K562 (cell line): ENCODE measurements at regions not wholly inside any gene's neighbourhood (a gene's known extent, or its start where the extent isn't known, plus 50 kb on each side); places are given as distances from the start of the nearest gene placed in this dataset.

Source experiments
- CTCF ChIP-seq, 3 experiments: IDR thresholded peaks in 2 of 3; conservative IDR thresholded peaks in 1 of 3; 2 replicates each; pipeline ENCODE4 v1.5.1; 2011 to 2012; ENCODE audit warnings: low read length in 3 of 3, mild to moderate bottlenecking in 3 of 3, control low read depth in 2 of 3, improper control_type of control experiment in 1 of 3, inconsistent platforms in 1 of 3, low read depth in 1 of 3, mixed read lengths in 1 of 3, moderate library complexity in 1 of 3; ENCODE audit not compliant: insufficient read depth in 2 of 3
- EP300 ChIP-seq: IDR thresholded peaks from 2 replicates; pipeline ENCODE4 v1.6.1; 2012; ENCODE audit warnings: low read length, improper control_type of control experiment
- EZH2 ChIP-seq: IDR thresholded peaks from 2 replicates; pipeline ENCODE4 v1.6.1; 2012; ENCODE audit warnings: low read depth, mild to moderate bottlenecking, inconsistent platforms, low read length, borderline replicate concordance
- JUND ChIP-seq, 2 experiments: IDR thresholded peaks; 2 replicates in 1 of 2; 3 replicates in 1 of 2; pipeline ENCODE4 v1.6.1; 2011; ENCODE audit warnings: borderline replicate concordance in 2 of 2, low read depth in 2 of 2, low read length in 2 of 2, improper control_type of control experiment in 1 of 2, missing biosample characterization in 1 of 2, missing genetic modification characterization in 1 of 2, missing genetic modification reagents in 1 of 2
- NFYB ChIP-seq: IDR thresholded peaks from 2 replicates; pipeline ENCODE4 v1.6.1; 2011; ENCODE audit warnings: mild to moderate bottlenecking, moderate library complexity; ENCODE audit not compliant: insufficient read length; ENCODE audit errors: extremely low read depth
- ZNF785 ChIP-seq: fragments of 250-450 bp; sonication (Bioruptor Pico); IDR thresholded peaks from 2 replicates; pipeline ENCODE4 v1.4.0; 2020; ENCODE audit warnings: mild to moderate bottlenecking
- TF ChIP-seq, protein P1 (sequence below): fragments of 200-800 bp; sonication (Bioruptor generic); IDR thresholded peaks from 2 replicates; pipeline ENCODE4 v1.6.1; 2016; ENCODE audit warnings: missing genetic modification characterization, missing compliant biosample characterization

DNA sequence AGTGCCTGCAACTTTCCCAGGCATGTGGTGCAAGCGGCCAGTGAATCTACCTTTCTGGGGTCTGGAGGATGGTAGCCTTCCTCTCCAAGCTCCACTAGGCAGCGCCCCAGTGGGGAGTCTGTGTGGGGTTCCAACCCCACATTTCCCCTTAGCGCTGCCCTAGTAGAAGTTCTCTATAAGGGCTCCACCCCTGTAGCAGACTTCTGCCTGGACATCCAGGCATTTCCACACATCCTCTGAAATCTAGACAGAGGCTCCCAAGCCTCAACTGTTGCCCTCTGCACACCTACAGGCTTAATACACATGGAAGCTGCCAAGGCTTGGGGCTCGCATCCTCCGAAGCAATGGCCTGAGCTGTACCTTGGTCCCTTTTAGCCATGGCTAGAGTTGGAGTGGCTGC lies 321.6 kb downstream of the TFAP2A start:
- TF ChIP-seq ZNF785 (CRISPR knock-in tag) = no peak
- TF ChIP-seq NFYB = no peak
- TF ChIP-seq CTCF (IDR thresholded peaks at IDR 0.05 in 2 of 3, conservative IDR thresholded peaks at IDR 0.05 in 1 of 3; ENCODE audit: insufficient read depth in 2 of 3, low read depth in 1 of 3, low read length in 3 of 3) = no peak
- TF ChIP-seq EP300 = no peak
- TF ChIP-seq, protein P1, sequence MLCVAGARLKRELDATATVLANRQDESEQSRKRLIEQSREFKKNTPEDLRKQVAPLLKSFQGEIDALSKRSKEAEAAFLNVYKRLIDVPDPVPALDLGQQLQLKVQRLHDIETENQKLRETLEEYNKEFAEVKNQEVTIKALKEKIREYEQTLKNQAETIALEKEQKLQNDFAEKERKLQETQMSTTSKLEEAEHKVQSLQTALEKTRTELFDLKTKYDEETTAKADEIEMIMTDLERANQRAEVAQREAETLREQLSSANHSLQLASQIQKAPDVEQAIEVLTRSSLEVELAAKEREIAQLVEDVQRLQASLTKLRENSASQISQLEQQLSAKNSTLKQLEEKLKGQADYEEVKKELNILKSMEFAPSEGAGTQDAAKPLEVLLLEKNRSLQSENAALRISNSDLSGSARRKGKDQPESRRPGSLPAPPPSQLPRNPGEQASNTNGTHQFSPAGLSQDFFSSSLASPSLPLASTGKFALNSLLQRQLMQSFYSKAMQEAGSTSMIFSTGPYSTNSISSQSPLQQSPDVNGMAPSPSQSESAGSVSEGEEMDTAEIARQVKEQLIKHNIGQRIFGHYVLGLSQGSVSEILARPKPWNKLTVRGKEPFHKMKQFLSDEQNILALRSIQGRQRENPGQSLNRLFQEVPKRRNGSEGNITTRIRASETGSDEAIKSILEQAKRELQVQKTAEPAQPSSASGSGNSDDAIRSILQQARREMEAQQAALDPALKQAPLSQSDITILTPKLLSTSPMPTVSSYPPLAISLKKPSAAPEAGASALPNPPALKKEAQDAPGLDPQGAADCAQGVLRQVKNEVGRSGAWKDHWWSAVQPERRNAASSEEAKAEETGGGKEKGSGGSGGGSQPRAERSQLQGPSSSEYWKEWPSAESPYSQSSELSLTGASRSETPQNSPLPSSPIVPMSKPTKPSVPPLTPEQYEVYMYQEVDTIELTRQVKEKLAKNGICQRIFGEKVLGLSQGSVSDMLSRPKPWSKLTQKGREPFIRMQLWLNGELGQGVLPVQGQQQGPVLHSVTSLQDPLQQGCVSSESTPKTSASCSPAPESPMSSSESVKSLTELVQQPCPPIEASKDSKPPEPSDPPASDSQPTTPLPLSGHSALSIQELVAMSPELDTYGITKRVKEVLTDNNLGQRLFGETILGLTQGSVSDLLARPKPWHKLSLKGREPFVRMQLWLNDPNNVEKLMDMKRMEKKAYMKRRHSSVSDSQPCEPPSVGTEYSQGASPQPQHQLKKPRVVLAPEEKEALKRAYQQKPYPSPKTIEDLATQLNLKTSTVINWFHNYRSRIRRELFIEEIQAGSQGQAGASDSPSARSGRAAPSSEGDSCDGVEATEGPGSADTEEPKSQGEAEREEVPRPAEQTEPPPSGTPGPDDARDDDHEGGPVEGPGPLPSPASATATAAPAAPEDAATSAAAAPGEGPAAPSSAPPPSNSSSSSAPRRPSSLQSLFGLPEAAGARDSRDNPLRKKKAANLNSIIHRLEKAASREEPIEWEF (CRISPR knock-in tag) = no peak
- no peak for TF ChIP-seq JUND (IDR thresholded peaks at IDR 0.05; ENCODE audit: borderline replicate concordance, low read depth, low read length)
- TF ChIP-seq JUND (tag; IDR thresholded peaks at IDR 0.05; ENCODE audit: borderline replicate concordance, low read depth, low read length) = no peak
- no peak for TF ChIP-seq EZH2
